ENCODE measurements at regions not wholly inside any gene's neighbourhood (a gene's known extent, or its start where the extent isn't known, plus 50 kb on each side); places are given as distances from the start of the nearest gene placed in this dataset.

- peak; percentile 43 for DNase-seq
These were observed 250.6 kb downstream of the SAMD5 start for GRCh38 chr6:147759093-147759492.

- no peak for DNase-seq
These were observed 251.0 kb downstream of the SAMD5 start for GRCh38 chr6:147759536-147759935.

DNA sequence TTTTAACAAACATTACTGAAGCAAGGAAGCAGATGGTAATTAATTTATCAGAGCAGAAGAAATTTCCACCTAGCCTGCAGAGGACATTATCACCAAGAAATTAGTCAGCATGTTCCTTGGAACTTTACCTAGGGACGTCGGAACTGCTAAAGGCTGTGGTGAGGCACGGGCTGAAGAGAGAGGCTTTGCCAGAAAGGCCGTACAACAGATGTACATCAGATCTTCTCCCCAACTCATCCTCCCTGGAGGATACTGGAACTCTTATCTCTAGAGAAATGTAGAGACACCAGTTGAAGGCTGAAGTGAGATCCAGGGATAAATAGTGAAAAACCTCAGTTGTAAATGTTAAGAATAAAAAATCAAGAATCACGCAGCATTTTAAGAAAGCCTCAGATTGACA, 257.1 kb downstream of the SAMD5 start:
- DNase-seq = no peak

DNA sequence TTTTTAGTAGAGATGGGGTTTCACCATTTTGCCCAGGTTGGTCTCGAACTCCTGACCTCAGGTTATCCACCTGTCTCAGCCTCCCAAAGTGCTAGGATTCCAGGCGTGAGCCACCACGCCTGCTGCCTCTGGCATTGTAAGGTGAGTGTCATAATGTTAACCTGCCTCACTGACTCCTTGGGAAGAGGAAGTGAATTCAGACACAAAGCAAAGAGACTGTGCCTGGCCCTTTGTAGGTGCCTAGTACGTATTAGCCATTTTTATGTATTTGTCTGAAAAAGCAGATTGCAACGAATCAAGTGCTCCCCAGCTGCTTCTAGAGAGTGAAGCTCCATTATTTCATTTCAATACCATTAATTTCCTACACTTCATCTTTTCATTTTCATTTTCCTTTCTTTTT, 260.5 kb downstream of the SAMD5 start:
- DNase-seq = no peak

GRCh38 chr6:147769496-147770087, 261.1 kb downstream of the SAMD5 start:
- no peak for DNase-seq

DNA sequence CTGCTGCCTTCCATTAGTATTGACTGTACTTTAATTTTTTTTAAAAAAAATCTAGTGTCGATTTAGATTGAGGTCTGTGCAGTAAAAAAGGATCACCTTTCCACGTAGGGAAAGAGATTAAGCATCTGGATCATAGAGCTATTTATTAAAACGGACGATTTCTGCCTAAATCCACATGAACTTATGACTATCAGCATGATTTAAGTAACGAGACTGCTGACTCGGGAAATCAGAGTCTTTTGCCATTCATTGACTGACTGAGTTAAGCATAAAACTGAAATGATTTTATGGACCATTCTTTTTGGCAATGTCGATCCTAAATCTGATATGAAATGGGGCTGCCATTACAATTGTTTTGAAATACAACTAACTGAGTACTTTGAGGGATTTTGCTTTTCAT, 261.7 kb downstream of the SAMD5 start:
- DNase-seq = no peak

- DNase-seq = no peak
These were observed 264.2 kb downstream of the SAMD5 start for GRCh38 chr6:147772724-147773123.

DNA sequence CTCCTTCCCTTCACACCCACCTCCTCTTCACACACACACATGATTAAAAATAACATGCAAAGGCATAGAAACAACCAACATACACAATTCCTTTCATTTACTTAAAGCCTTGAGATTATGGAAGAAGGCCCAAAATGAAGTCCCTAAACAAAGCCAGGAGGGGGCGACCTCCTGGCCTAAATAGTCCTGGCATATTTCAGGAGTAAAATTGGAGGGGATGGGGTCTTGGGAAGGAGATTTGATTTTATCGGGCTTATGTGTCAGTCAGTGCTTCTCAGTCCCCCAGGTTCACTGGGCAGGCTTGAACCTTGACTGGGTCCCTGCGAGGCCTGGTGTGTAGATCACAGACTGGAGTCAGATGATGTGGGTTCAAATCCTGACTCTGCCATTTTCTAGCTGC, 266.4 kb downstream of the SAMD5 start:
- no peak for DNase-seq

GRCh38 chr6:147776631-147777213, 268.2 kb downstream of the SAMD5 start:
- DNase-seq = no peak

GRCh38 chr6:147779624-147780023, 271.1 kb downstream of the SAMD5 start:
- no peak for DNase-seq

DNA sequence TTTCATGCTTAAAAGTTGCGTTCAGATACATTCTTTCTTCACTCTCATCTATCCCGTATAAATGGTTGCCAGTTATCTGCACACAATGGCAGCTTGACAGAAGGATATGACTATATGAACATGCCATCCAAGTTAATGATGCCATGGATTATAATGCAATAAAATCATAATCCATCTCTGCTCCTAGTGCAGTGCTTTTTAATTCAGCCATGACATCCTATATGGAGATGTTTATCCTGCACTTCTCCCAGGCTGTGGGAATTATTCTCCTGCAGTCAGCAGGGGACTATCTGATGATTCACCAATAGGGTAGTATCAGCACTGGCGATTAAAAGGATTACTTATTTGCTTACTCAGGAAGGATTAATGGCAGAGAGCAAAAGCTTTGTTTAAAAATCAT, 273.8 kb downstream of the SAMD5 start:
- peak; percentile 77 for DNase-seq

GRCh38 chr6:147784371-147784770, 275.9 kb downstream of the SAMD5 start:
- no peak for DNase-seq

- DNase-seq = no peak
These were observed 278.9 kb downstream of the SAMD5 start for GRCh38 chr6:147787417-147787816.

DNA sequence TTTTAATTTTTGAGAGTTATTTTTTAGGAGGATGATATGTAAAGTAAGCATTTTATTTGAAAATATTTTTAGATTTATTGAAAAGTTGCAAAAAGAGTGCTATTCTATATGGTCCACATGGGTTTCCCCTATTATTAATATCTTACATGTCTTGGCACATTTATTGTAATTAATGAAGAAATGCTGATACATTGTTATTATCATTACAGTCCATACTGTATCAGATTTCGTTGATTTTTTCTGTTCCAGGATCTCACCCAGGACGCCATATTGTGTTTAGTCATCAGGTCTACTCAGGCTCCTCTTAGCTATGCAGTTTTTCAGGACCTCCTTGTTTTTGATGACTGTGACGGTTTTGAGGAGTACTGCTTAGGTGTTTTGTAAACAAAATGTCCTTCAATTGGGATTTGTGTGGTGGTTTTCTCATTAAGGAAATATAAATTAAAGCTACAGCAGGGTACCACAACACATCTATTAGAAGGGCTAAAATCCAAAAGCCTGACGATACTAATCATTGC, 281.0 kb downstream of the SAMD5 start:
- no peak for DNase-seq

DNA sequence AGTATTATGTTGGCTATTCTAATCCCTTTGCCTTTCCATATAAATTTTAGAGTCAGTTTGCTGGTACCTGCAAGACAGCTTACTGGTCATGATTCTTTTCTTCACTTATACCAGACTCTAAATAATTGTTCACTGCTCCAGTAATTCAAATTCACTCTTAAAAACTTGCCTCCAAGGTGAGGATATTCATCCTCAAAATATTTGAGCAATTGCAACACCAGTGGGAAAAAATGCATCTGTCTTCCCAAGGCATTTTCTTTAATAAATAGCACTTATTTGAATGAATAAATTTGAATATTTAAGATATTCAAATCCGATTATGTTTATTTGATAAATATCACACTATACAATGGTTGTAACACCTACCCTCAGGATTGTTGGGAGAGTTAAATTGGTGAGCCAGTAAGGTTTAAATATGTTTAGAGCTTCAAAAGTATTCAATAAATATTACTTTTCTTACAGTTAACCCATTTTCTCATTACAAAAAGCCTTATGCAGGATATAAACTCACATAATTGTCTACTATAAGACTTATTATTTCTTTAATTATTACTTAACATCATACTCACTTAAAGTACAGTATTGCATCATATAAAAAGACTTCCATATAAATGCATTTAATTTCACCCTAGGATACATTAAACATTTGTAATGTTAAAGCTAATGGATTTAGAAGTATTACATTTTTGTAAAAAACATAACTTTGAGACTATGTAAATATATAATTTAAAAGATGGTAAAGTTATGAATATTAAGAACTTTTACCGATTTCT, 285.6 kb downstream of the SAMD5 start:
- no peak for DNase-seq

DNA sequence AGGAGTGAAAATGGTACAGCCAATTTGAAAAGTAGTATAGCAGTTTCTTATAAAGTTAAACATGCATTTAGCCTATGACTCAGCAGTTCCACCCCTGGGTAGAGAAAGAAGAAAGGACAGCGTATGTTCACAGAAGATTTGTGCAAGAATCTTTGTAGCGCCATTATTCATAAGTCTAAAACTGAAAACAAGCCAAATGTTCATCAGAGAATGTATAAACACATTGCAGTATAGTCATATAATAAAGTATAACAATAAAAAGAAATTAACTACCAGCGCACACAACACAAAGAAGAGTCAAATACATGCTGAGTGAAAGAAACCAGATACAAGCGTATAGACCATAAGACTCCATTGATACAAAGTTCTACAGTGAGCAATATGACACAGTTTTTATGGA, 294.0 kb downstream of the SAMD5 start:
- peak; percentile 29 for DNase-seq

- no peak for DNase-seq
These were observed 296.7 kb downstream of the SAMD5 start for GRCh38 chr6:147805155-147805554.

DNA sequence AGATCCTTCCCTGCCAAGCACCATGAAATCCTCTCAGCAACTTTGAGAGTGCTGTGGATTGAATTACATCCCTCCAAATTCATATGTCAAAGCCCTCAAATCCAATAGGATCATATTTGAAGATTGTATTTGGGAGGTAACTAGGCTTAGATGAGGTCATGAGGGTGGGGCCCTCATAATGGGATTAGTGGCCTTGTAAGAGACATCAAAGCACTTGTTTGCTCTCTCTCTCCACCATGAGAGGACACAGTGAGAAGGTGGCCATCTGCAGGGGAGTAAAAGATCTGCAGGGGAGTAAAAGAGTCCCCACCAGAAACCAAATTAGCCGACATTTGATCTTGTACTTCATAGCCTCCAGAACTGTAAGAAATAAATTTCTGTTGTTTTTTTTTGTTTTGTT, 298.2 kb downstream of the SAMD5 start:
- no peak for DNase-seq

DNA sequence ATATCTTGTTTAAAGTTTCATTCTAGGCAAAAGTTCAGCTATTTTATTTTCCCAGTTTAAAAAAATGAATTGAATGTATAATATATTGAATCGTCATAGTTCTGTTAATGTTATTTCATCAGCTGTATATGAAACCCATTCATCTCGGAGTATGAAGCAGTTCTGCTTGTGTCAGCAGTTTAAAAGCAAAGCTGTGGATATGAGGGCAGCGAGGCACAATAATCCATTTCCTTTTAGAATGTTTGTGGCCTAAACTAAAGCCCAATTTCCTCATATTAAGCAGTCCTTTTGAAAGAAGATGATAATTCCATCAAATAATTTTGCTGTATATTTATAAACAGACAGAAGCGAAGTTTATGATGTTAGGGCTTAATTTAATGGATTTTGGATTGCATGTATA, 300.1 kb downstream of the SAMD5 start:
- no peak for DNase-seq

- DNase-seq = no peak
These were observed 303.6 kb downstream of the SAMD5 start for GRCh38 chr6:147811913-147812629.

- DNase-seq = no peak
These were observed 308.7 kb downstream of the SAMD5 start for GRCh38 chr6:147817042-147817689.

GRCh38 chr6:147820520-147820919, 312.0 kb downstream of the SAMD5 start:
- no peak for DNase-seq

DNA sequence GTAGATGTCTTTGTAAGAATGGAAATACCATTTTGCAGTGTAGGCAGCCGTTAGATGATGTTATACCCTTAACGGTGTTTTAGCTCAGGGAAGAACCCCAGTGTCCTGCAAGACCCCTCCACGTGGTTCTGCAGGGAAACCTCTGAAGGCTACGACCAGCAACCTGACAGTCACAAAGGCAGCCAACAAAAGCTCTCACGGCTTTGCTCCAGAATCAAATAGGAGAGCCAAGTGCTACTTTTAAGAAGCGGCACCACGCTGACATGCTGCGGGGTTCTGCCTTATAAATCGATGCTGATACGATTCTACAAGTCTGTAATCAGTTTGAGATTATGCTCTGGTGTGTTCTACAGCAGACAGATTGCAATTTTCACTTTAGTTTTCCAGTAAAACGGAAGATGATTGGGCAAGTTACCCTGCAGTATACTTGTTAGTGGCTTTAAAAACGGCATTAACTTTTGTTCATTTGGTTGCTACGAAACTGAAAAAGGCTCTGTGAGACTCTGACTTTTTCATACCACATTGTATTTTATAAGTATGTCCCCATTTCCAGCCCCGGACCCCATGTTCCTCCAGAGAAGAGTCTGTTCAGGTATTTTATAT, 312.9 kb downstream of the SAMD5 start:
- no peak for DNase-seq

Data from fibroblast of skin of right quadriceps (primary cell).